MCF 10A (cell line): ENCODE measurements at regions not wholly inside any gene's neighbourhood (a gene's known extent, or its start where the extent isn't known, plus 50 kb on each side); places are given as distances from the start of the nearest gene placed in this dataset.

Experiments
- BruUV-seq: library from RNA; stranded (reverse); fragments of 400-500 nt; replicated peaks from 2 replicates; lab custom pipeline; 2021; lab: Mats Ljungman, UMichigan
- CTCF ChIA-PET: fragments of 300-600 bp; sonication (Branson Sonifier 250); formaldehyde crosslinking; extraction: SDS; loops from one replicate; lab custom pipeline; 2021; ENCODE audit warnings: antibody characterized with exemption, inconsistent platforms; lab: Yijun Ruan, JAX
- POLR2A ChIA-PET: fragments of 300-600, 350-650 bp; sonication (Branson Sonifier 250); formaldehyde crosslinking; extraction: SDS; loops from one replicate; lab custom pipeline; 2020; ENCODE audit warnings: antibody characterized with exemption, inconsistent platforms; lab: Yijun Ruan, JAX
- DNase-seq: peaks from one replicate; pipeline ENCODE4 v3.0.0-alpha.2; 2018; ENCODE audit not compliant: unreplicated experiment
- H3K27ac Mint-ChIP-seq: one replicate; pipeline ENCODE4 v1.8.0; 2022; ENCODE audit warnings: mild to moderate bottlenecking, low read depth, mixed read lengths; ENCODE audit not compliant: unreplicated experiment
- H3K27me3 Mint-ChIP-seq: one replicate; pipeline ENCODE4 v1.8.0; 2022; ENCODE audit warnings: mixed read lengths; ENCODE audit not compliant: insufficient read depth, unreplicated experiment
- H3K36me3 Mint-ChIP-seq: one replicate; pipeline ENCODE4 v1.8.0; 2022; ENCODE audit warnings: mild to moderate bottlenecking, moderate library complexity, mixed read lengths; ENCODE audit not compliant: insufficient read depth, unreplicated experiment
- H3K4me1 Mint-ChIP-seq: one replicate; pipeline ENCODE4 v1.8.0; 2022; ENCODE audit warnings: mixed read lengths; ENCODE audit not compliant: insufficient read depth, unreplicated experiment
- H3K4me3 Mint-ChIP-seq: one replicate; pipeline ENCODE4 v1.8.0; 2022; ENCODE audit warnings: mild to moderate bottlenecking, moderate library complexity, mixed read lengths; ENCODE audit not compliant: unreplicated experiment
- H3K9me3 Mint-ChIP-seq: one replicate; pipeline ENCODE4 v1.8.0; 2022; ENCODE audit warnings: mixed read lengths; ENCODE audit not compliant: unreplicated experiment
- CTCF ChIP-seq: fragments of 200-600 bp; IDR thresholded peaks from one replicate; pipeline ENCODE4 v1.8.0; 2022; ENCODE audit warnings: antibody characterized with exemption, mild to moderate bottlenecking; ENCODE audit not compliant: unreplicated experiment
- intact Hi-C: fragments of 100-400 bp; cut with micrococcal nuclease; formaldehyde crosslinking; loops from 2 replicates; pipeline ENCODE4 v1.14.1; 2022

GRCh38 chr12:107415834-107416233, 269.8 kb upstream of the PWP1 start:
- TF ChIP-seq CTCF = no peak
- no peak for DNase-seq
- no TSS peak for BruUV-seq
- Mint-ChIP-seq H3K4me3 (no peak overlapping the region), H3K4me1 (peaks cover 24% of the 10 kb centered on the region), H3K27me3 (no peaks in the 10 kb centered on the region), H3K27ac (peak overlapping the region; percentile 46), H3K36me3 (no peaks in the 10 kb centered on the region), H3K9me3 (no peaks in the 10 kb centered on the region)
- intact Hi-C loops = no loop called here
- ChIA-PET POLR2A (interaction anchor here (0.6 to 0.7 kb wide), 3 partner anchors 45 to 154 kb away, joined by 3 to 5 read pairs (median 3); no protein-coding TSS in a partner anchor), CTCF (interaction anchor here (0.6 to 0.8 kb wide), 3 partner anchors 40 to 190 kb away, joined by 3 to 5 read pairs (median 3); no protein-coding TSS in a partner anchor)

- H3K27me3 Mint-ChIP-seq = no peaks in the 10 kb centered on the region
- H3K4me1 Mint-ChIP-seq = peaks cover 19% of the 10 kb centered on the region
- ChIA-PET POLR2A (no interaction called here), CTCF (interaction anchor here (0.8 kb wide), 1 partner anchor 130 kb away, joined by 3 read pairs; no protein-coding TSS in a partner anchor)
- TF ChIP-seq CTCF = no peak
- H3K4me3 Mint-ChIP-seq = no peak overlapping the region
- no peak for DNase-seq
- no peak overlapping the region for H3K27ac Mint-ChIP-seq
- intact Hi-C loops = no loop called here
- no peaks in the 10 kb centered on the region for H3K36me3 Mint-ChIP-seq
- no peaks in the 10 kb centered on the region for H3K9me3 Mint-ChIP-seq
- no TSS peak for BruUV-seq
Measured at GRCh38 chr12:107417004-107417403, 268.6 kb upstream of the PWP1 start.

- no peaks in the 10 kb centered on the region for H3K36me3 Mint-ChIP-seq
- intact Hi-C loops = no loop called here
- BruUV-seq = no TSS peak
Measured at GRCh38 chr12:107418981-107419380, 266.6 kb upstream of the PWP1 start.

GRCh38 chr12:107423531-107423930, 262.1 kb upstream of the PWP1 start:
- no peaks in the 10 kb centered on the region for H3K4me1 Mint-ChIP-seq
- H3K36me3 Mint-ChIP-seq = peaks cover 6% of the 10 kb centered on the region
- POLR2A ChIA-PET = interaction anchor here (0.7 kb wide), 1 partner anchor 52 kb away, joined by 3 read pairs; no protein-coding TSS in a partner anchor
- intact Hi-C loops = no loop called here
- no peak for TF ChIP-seq CTCF
- H3K27ac Mint-ChIP-seq = no peak overlapping the region
- no TSS peak for BruUV-seq
- no peaks in the 10 kb centered on the region for H3K9me3 Mint-ChIP-seq
- no peak overlapping the region for H3K4me3 Mint-ChIP-seq
- DNase-seq = no peak
- CTCF ChIA-PET = interaction anchor here (0.8 to 1.7 kb wide), 3 partner anchors 17 to 292 kb away, joined by 3 to 4 read pairs (median 4); no protein-coding TSS in a partner anchor
- no peaks in the 10 kb centered on the region for H3K27me3 Mint-ChIP-seq

More at GRCh38 chr12:107418981-107419380, 266.6 kb upstream of the PWP1 start:
- Mint-ChIP-seq H3K9me3 (no peaks in the 10 kb centered on the region), H3K27me3 (no peaks in the 10 kb centered on the region), H3K4me1 (peaks cover 19% of the 10 kb centered on the region), H3K27ac (no peak overlapping the region), H3K4me3 (no peak overlapping the region)
- POLR2A ChIA-PET = no interaction called here
- no peak for TF ChIP-seq CTCF
- CTCF ChIA-PET = interaction anchor here (0.6 kb wide), 1 partner anchor 200 kb away, joined by 3 read pairs; no protein-coding TSS in a partner anchor
- no peak for DNase-seq
